HCT116 (cell line): ENCODE measurements at regions not wholly inside any gene's neighbourhood (a gene's known extent, or its start where the extent isn't known, plus 50 kb on each side); places are given as distances from the start of the nearest gene placed in this dataset.

Experiments used
- EGR1 ChIP-seq: IDR thresholded peaks from 2 replicates; pipeline ENCODE4 v1.6.1; 2012; ENCODE audit warnings: low read depth
- JUND ChIP-seq: IDR thresholded peaks from 2 replicates; pipeline ENCODE4 v1.6.1; 2012
- POLR2A ChIP-seq: IDR thresholded peaks from 2 replicates; pipeline ENCODE4 v1.7.0; 2011; ENCODE audit warnings: borderline replicate concordance; ENCODE audit not compliant: insufficient read depth, insufficient read length; ENCODE audit errors: extremely low read depth
- SIN3A ChIP-seq: IDR thresholded peaks from 2 replicates; pipeline ENCODE4 v1.6.1; 2012; ENCODE audit warnings: low read depth
- SP1 ChIP-seq: IDR thresholded peaks from 2 replicates; pipeline ENCODE4 v1.6.1; 2012; ENCODE audit warnings: low read depth
- SRF ChIP-seq: IDR thresholded peaks from 2 replicates; pipeline ENCODE4 v1.6.1; 2012; ENCODE audit warnings: low read depth
- TF ChIP-seq, protein P1 (sequence below), 3 experiments: fragments of 200-600 bp in 1 of 3; sonication (generic) in 1 of 3; IDR thresholded peaks in 2 of 3; conservative IDR thresholded peaks in 1 of 3; 2 replicates each; pipeline ENCODE4 v1.5.1; 2012 to 2017; ENCODE audit warnings: low read depth in 2 of 3, low read length in 2 of 3, antibody characterized with exemption in 1 of 3, borderline replicate concordance in 1 of 3, control low read depth in 1 of 3, mild to moderate bottlenecking in 1 of 3, mixed read lengths in 1 of 3, mixed run types in 1 of 3, moderate library complexity in 1 of 3; ENCODE audit not compliant: insufficient read depth in 1 of 3
- TF ChIP-seq, protein P2 (sequence below): IDR thresholded peaks from 2 replicates; pipeline ENCODE4 v1.6.1; 2012

DNA sequence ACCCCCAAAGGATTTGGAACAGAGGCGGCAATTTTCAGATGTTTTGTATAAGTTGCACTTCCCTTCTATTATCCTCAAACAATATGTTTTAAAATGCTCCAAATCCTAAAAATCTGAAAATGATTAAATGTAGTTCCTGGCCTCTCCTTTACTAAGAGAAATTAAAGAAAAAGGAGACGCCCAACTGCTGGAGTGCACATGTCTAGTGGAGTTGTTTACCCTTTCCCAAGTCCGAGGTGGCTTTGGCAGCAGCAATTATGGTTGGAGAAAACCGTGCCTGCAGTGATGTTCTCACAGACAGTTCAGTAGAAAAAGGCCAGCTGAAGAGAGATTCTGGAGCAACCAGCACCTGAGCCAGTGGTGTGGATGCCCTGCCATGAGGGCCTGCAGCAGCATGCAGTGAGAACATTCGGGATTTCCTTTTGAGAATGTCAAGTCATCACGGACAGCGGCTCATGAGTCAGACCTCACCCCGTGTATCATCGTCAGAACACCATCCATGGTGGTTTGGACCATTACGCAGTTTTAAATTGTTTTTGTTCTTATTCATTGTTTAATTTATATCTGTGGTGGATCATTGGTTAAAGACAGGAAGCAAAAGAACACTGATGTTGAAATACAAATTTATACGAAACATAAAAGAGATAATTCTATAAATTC is 179.0 kb upstream of the KRR1 start:
- no peak for TF ChIP-seq POLR2A
- no peak for TF ChIP-seq EGR1
- TF ChIP-seq, protein P1, sequence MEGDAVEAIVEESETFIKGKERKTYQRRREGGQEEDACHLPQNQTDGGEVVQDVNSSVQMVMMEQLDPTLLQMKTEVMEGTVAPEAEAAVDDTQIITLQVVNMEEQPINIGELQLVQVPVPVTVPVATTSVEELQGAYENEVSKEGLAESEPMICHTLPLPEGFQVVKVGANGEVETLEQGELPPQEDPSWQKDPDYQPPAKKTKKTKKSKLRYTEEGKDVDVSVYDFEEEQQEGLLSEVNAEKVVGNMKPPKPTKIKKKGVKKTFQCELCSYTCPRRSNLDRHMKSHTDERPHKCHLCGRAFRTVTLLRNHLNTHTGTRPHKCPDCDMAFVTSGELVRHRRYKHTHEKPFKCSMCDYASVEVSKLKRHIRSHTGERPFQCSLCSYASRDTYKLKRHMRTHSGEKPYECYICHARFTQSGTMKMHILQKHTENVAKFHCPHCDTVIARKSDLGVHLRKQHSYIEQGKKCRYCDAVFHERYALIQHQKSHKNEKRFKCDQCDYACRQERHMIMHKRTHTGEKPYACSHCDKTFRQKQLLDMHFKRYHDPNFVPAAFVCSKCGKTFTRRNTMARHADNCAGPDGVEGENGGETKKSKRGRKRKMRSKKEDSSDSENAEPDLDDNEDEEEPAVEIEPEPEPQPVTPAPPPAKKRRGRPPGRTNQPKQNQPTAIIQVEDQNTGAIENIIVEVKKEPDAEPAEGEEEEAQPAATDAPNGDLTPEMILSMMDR (IDR thresholded peaks at IDR 0.05 in 2 of 3, conservative IDR thresholded peaks at IDR 0.05 in 1 of 3; ENCODE audit: borderline replicate concordance in 1 of 3, insufficient read depth in 1 of 3, low read depth in 2 of 3, low read length in 2 of 3): no peak
- no peak for TF ChIP-seq JUND
- TF ChIP-seq SIN3A: no peak
- no peak for TF ChIP-seq SRF
- TF ChIP-seq SP1: no peak
- TF ChIP-seq, protein P2, sequence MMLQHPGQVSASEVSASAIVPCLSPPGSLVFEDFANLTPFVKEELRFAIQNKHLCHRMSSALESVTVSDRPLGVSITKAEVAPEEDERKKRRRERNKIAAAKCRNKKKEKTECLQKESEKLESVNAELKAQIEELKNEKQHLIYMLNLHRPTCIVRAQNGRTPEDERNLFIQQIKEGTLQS: no peak
